ENCODE measurements at regions not wholly inside any gene's neighbourhood (a gene's known extent, or its start where the extent isn't known, plus 50 kb on each side); places are given as distances from the start of the nearest gene placed in this dataset.

- TF ChIP-seq, protein P1, sequence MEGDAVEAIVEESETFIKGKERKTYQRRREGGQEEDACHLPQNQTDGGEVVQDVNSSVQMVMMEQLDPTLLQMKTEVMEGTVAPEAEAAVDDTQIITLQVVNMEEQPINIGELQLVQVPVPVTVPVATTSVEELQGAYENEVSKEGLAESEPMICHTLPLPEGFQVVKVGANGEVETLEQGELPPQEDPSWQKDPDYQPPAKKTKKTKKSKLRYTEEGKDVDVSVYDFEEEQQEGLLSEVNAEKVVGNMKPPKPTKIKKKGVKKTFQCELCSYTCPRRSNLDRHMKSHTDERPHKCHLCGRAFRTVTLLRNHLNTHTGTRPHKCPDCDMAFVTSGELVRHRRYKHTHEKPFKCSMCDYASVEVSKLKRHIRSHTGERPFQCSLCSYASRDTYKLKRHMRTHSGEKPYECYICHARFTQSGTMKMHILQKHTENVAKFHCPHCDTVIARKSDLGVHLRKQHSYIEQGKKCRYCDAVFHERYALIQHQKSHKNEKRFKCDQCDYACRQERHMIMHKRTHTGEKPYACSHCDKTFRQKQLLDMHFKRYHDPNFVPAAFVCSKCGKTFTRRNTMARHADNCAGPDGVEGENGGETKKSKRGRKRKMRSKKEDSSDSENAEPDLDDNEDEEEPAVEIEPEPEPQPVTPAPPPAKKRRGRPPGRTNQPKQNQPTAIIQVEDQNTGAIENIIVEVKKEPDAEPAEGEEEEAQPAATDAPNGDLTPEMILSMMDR (IDR thresholded peaks at IDR 0.05) = no peak
- no peak for TF ChIP-seq POLR2AphosphoS5 (IDR thresholded peaks at IDR 0.05; ENCODE audit: low read depth, low read length)
- TF ChIP-seq SIN3A (IDR thresholded peaks at IDR 0.05; ENCODE audit: borderline replicate concordance, insufficient read depth, low read depth, low read length) = no peak
Measured at GRCh38 chr1:67596674-67597073, 88.3 kb upstream of the GADD45A start.
